Keratinocyte (primary cell): ENCODE measurements at regions not wholly inside any gene's neighbourhood (a gene's known extent, or its start where the extent isn't known, plus 50 kb on each side); places are given as distances from the start of the nearest gene placed in this dataset.

Experiments used
- DNase-seq: peaks from one replicate; pipeline ENCODE4 v3.0.0-alpha.2; 2011; ENCODE audit warnings: low read depth, missing footprints, low spot score
- FAIRE-seq: peaks from 2 replicates; lab custom pipeline; 2011; peaks lifted over from hg19 to GRCh38; lab: Jason Lieb, UNC
- H2AFZ ChIP-seq: 2 replicates; pipeline ENCODE4 v1.6.0; 2012; ENCODE audit warnings: low read length, control low read depth, inconsistent platforms; ENCODE audit not compliant: control insufficient read depth
- H3K27ac ChIP-seq: 2 replicates; pipeline ENCODE4 v1.5.1; 2011; ENCODE audit warnings: low read length; ENCODE audit not compliant: control insufficient read depth, insufficient read depth
- H3K27me3 ChIP-seq: 3 replicates; pipeline ENCODE4 v1.6.0; 2011; ENCODE audit warnings: low read length; ENCODE audit not compliant: control insufficient read depth, insufficient read depth; ENCODE audit errors: extremely low read depth
- H3K36me3 ChIP-seq, 2 experiments: 2 replicates in 1 of 2; 3 replicates in 1 of 2; pipeline ENCODE4 v1.5.1; 2011; ENCODE audit warnings: low read length in 2 of 2, mild to moderate bottlenecking in 1 of 2; ENCODE audit not compliant: control insufficient read depth in 2 of 2, insufficient read depth in 2 of 2; ENCODE audit errors: extremely low read depth in 1 of 2
- H3K4me1 ChIP-seq: 3 replicates; pipeline ENCODE4 v1.5.1; 2011; ENCODE audit warnings: low read length; ENCODE audit not compliant: control insufficient read depth, insufficient read depth; ENCODE audit errors: extremely low read depth
- H3K4me2 ChIP-seq: 3 replicates; pipeline ENCODE4 v1.6.0; 2011; ENCODE audit warnings: low read depth, low read length; ENCODE audit not compliant: control insufficient read depth, insufficient read depth; ENCODE audit errors: extremely low read depth
- H3K4me3 ChIP-seq, 3 experiments: fragments of 200-600 bp in 1 of 3; sonication (generic) in 1 of 3; 2 replicates in 2 of 3; 3 replicates in 1 of 3; pipeline ENCODE4 v1.5.1; 2011 to 2016; ENCODE audit warnings: low read length in 3 of 3, mild to moderate bottlenecking in 3 of 3, control low read depth in 2 of 3, inconsistent platforms in 1 of 3, low read depth in 1 of 3, mixed read lengths in 1 of 3, mixed run types in 1 of 3, moderate library complexity in 1 of 3; ENCODE audit not compliant: control insufficient read depth in 2 of 3, insufficient read depth in 2 of 3; ENCODE audit errors: extremely low read depth in 1 of 3
- H3K79me2 ChIP-seq: 2 replicates; pipeline ENCODE4 v1.6.0; 2012; ENCODE audit warnings: low read length; ENCODE audit not compliant: control insufficient read depth, insufficient read depth
- H3K9ac ChIP-seq: 3 replicates; pipeline ENCODE4 v1.6.0; 2011; ENCODE audit warnings: low read length; ENCODE audit not compliant: control insufficient read depth, insufficient read depth; ENCODE audit errors: extremely low read depth
- H3K9me1 ChIP-seq: 3 replicates; pipeline ENCODE4 v1.6.0; 2011; ENCODE audit warnings: low read length; ENCODE audit not compliant: control insufficient read depth, insufficient read depth; ENCODE audit errors: extremely low read depth
- H3K9me3 ChIP-seq: 2 replicates; pipeline ENCODE4 v1.5.1; 2012; ENCODE audit warnings: low read depth, low read length; ENCODE audit not compliant: control insufficient read depth
- H4K20me1 ChIP-seq: 3 replicates; pipeline ENCODE4 v1.6.0; 2011; ENCODE audit warnings: low read length; ENCODE audit not compliant: control insufficient read depth, insufficient read depth; ENCODE audit errors: extremely low read depth
- CTCF ChIP-seq, 3 experiments: IDR thresholded peaks in 1 of 3; conservative IDR thresholded peaks in 1 of 3; optimal IDR thresholded peaks in 1 of 3; 2 replicates in 2 of 3; 3 replicates in 1 of 3; pipeline versions ENCODE3 to v1.5.1; 2011; ENCODE audit warnings: low read length in 3 of 3, mild to moderate bottlenecking in 3 of 3, moderate library complexity in 2 of 3, control low read depth in 1 of 3, inconsistent platforms in 1 of 3; ENCODE audit not compliant: insufficient read depth in 2 of 3; ENCODE audit errors: extremely low read depth in 1 of 3
- EZH2 ChIP-seq: IDR thresholded peaks from one replicate; pipeline ENCODE4 v1.6.1; 2012; ENCODE audit warnings: inconsistent platforms, mild to moderate bottlenecking, low read length, moderate library complexity
- dilution Hi-C: fragments of 300-500 bp; cut with MboI; formaldehyde crosslinking; loops from one replicate; pipeline ENCODE4 v1.7.0; 2020; ENCODE audit warnings: low sequenced_read_pairs; ENCODE audit not compliant: extremely low pct_ligation_motif_present

- Histone ChIP-seq H4K20me1 (no peaks in the 10 kb centered on the region), H3K4me2 (no peak overlapping the region), H3K27me3 (no peaks in the 10 kb centered on the region), H3K4me1 (no peaks in the 10 kb centered on the region), H2AFZ (no peak overlapping the region), H3K9ac (no peak overlapping the region), H3K27ac (no peak overlapping the region), H3K4me3 (no peak overlapping the region), H3K79me2 (no peaks in the 10 kb centered on the region), H3K9me1 (no peaks in the 10 kb centered on the region), H3K9me3 (no peaks in the 10 kb centered on the region), H3K36me3 (no peaks in the 10 kb centered on the region)
- dilution Hi-C loops, result no loop called here
- no peak for TF ChIP-seq EZH2
- no peak for TF ChIP-seq CTCF (optimal IDR thresholded peaks at IDR 0.05 in 1 of 3, IDR thresholded peaks at IDR 0.05 in 1 of 3, conservative IDR thresholded peaks at IDR 0.05 in 1 of 3; ENCODE audit: extremely low read depth in 1 of 3, insufficient read depth in 2 of 3, low read length in 3 of 3)
- no peak for DNase-seq
- FAIRE-seq, result no peak
Measured at GRCh38 chr2:147649286-147649685, 195.5 kb upstream of the ACVR2A start.

GRCh38 chr2:147648471-147648870 is 196.4 kb upstream of the ACVR2A start:
- no peaks in the 10 kb centered on the region for H3K79me2 ChIP-seq
- no peaks in the 10 kb centered on the region for H3K27me3 ChIP-seq
- no peak overlapping the region for H3K27ac ChIP-seq
- H3K9me1 ChIP-seq, result no peaks in the 10 kb centered on the region
- no peak overlapping the region for H3K4me2 ChIP-seq
- FAIRE-seq (no peak), DNase-seq (no peak)
- dilution Hi-C loops, result no loop called here
- no peak overlapping the region for H2AFZ ChIP-seq
- H3K4me3 ChIP-seq, result no peak overlapping the region
- no peaks in the 10 kb centered on the region for H3K9me3 ChIP-seq
- no peaks in the 10 kb centered on the region for H3K4me1 ChIP-seq
- H3K9ac ChIP-seq, result no peak overlapping the region
- TF ChIP-seq EZH2 (no peak), CTCF (optimal IDR thresholded peaks at IDR 0.05 in 1 of 3, IDR thresholded peaks at IDR 0.05 in 1 of 3, conservative IDR thresholded peaks at IDR 0.05 in 1 of 3; ENCODE audit: extremely low read depth in 1 of 3, insufficient read depth in 2 of 3, low read length in 3 of 3) (no peak)
- no peaks in the 10 kb centered on the region for H4K20me1 ChIP-seq
- no peaks in the 10 kb centered on the region for H3K36me3 ChIP-seq
